ENCODE measurements at regions not wholly inside any gene's neighbourhood (a gene's known extent, or its start where the extent isn't known, plus 50 kb on each side); places are given as distances from the start of the nearest gene placed in this dataset.

DNA sequence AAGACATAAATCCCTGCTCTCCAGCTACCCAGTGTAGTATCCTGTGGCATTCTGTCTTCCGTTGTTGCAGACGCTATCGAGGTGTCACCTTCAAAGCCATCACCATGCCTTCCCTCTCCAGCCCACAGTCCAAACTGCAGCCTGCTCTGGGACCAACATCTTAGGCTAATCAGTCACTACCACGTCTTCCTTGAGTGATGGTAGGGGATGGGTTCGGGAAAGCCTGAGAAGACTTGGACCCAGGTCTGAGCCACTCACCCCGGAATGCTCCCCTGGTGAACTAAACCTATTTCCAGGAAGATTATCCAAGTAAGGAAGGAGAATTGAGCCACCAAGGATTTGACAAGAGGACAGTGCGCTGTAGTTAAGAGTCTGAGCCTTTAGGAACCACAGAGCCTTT is 52.9 kb upstream of the IRX1 start:
- DNase-seq (ENCODE audit: extremely low read depth, low read depth): no peak

DNA sequence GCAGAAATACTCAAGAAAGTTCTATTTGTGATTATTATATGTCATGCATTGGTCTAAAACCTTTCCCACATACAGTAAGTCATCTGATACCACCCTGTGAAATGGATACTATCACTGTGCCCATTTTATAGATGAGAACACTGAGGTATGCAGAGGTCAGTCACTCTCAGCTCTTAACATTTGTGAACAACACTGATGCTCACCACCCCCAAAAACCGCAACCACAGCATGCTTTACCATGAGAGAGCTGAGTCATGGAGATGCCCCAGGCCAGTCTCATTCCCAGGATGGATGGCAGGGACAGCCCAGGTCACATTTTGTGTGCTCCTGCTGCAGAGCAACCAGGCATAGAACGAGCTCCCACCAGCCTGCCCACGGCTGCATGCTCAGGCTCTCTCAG is 53.5 kb upstream of the IRX1 start:
- DNase-seq (ENCODE audit: extremely low read depth, low read depth): no peak

DNA sequence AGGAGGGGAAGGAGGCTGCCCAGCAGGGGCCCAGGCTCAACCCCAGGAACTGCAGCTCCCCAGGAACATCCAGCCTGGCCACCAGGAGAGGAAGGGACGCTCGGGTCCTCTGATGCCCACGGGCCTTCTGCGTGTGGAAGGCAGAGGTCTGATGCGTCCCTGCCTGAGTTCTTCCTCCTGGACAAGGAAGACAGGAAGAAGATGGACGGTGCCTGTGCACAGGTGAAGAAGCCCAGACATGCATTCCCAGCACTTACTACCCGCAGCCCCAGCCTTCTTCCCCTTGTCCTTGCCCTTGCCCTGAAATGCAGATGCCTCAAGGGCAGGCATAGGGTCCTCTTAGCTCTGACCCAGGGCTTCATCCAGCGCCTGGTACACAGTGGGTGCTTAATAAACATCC is 56.7 kb upstream of the IRX1 start:
- no peak for DNase-seq (ENCODE audit: extremely low read depth, low read depth)

DNA sequence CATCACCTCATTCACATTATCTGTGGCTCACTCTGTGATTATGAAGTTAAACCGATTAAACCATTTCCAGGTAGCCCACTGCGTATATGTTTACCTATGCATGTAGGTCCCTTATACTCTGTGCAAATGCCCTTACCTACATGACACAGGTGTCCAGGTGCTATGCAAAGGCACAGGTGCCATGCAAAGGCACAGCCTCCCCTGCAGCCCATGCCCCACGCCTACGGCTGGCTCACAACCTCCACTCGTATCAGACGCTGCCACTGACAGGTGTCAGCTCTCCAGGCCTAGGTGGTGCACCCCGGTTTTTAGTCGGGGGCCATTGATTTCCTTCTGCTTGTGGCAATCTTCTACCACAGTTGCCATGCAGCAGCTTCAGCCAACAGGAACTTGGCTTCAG is 57.7 kb upstream of the IRX1 start:
- no peak for DNase-seq (ENCODE audit: extremely low read depth, low read depth)

DNA sequence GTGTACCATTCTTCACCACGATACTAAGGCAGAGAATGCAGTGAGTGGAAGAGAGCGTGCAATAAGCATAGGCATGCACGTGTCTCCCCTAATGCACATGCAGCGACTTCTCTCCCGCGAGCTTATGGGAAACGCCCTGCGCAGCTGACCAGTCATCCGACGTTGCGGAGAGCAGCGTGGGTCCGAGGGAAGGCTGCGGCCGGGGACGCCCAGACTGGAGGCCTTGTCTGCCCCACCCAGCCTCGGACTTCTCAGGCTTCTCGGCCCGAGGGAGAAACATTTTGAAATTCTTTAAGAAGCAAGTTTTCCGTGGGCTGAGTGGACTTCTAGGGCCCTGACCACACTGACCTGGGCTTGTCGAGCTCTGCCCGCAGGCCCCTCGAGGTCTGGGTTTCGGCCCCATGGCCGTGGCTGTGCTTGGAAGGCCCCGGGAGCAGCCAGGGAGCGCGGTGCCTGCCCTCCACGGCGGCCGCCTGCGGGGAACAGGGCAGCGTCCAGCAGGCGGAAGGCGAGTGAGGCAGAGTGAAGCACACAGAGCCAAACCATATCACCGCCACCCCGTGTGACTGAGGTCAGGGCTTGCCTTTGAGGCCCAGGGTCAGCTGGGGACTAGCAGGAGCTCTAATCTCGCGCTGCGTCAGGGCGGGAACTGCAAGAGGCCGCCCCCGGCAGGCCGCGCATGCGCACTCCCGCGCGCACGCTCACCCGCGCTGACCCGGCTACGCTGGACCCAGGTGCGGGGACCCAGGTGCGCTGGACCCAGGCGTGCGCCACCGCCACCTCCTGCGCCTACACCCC is 60.0 kb upstream of the IRX1 start:
- no peak for DNase-seq (ENCODE audit: extremely low read depth, low read depth)

DNA sequence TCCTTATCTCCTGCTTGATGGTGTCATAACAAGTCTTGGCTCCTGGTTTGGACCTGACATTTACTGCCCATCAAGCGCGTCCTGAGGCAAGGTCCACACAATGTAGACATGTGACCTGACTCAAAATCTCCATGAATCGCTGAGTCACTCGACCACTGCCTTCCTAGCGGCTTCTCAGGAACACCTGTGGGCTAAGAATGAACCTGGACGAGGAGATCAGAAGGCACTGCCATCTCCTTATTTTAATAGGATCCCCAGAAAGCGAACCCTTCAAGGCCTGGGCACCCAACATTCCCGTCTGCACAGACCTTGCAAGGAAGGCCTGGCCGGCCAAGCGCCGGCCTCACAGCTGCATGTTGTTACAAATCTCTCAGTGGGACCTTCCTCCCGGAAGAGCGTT is 60.6 kb upstream of the IRX1 start:
- DNase-seq (ENCODE audit: extremely low read depth, low read depth): no peak

DNA sequence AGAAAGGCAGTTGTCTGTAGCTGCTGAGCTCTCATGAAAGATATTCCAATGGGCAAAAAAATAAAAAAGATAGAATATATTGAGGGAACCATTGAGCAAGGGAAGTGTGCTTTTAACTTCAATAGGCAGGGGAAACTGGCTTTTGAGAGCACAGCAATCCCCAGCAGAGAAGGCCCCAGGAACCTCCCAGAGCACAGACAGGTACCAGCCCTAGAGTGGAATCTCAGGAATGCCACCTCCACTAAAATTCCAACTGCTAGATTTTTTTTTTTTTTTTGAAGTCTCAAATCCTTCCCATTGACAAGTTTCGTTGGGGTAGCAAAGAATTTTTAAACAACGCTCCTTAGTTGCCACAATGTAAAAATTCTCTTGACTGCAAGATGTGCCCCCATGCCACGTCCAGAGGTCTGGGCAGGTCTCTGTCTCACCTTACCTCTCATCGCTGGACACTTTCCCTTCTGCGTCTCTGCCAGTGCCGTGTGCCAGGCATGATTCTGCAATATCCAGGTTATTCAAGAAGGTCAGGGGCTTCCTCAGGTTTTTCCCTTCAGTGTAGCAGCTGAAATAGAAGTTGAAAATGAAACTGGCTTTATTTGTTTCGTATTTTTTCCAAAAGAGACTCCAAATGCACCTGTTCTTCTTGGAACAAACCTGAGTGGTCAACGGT is 64.2 kb upstream of the IRX1 start:
- DNase-seq (ENCODE audit: extremely low read depth, low read depth): no peak

DNA sequence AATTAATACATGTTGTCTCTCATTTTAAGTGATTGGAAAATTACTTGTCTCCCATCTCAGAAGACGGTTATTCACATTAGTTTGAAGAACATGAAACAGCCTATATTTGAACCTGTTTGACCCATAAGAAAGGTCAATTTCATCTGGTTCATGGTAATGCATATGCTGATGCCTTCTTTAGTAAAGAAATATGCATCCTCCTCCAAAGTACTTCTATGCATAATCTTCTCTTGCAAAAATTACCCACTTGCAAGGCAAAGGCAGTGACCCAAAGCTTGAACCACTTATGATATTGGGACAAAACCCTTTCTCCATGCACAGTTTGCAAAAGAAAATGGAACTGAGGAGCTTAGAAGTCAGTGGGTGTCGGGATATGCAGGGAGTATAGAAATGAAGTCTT is 65.4 kb upstream of the IRX1 start:
- no peak for DNase-seq (ENCODE audit: extremely low read depth, low read depth)

DNA sequence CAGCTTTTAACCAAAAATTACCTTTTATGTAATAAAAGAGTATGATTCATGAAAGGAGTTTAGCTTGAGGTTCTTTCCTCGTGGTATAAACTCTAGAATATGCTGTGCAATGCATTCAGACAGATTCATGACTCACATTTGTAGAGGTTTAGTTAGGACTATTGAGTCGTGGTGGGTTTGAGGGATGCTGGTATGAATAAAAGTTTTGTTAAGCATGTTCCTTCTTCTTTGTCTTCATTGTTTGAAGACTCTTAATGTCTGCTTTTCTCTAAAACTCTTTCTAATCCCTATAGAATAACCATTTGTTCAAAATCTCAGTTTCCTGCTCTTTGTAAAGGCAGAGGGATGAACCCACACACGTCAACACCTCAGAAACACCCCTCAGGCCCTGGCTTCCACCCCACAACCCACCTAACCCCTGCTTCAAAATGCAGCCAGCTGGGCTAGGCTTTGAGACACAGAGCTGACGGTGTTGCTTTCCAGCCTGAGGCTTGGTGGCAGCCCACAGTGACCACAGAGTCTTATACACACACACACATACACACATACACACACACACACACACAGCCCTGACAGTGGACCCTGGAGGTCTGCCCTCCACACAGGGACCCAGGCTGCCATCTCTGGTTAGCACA is 69.0 kb upstream of the IRX1 start:
- no peak for DNase-seq (ENCODE audit: extremely low read depth, low read depth)

DNA sequence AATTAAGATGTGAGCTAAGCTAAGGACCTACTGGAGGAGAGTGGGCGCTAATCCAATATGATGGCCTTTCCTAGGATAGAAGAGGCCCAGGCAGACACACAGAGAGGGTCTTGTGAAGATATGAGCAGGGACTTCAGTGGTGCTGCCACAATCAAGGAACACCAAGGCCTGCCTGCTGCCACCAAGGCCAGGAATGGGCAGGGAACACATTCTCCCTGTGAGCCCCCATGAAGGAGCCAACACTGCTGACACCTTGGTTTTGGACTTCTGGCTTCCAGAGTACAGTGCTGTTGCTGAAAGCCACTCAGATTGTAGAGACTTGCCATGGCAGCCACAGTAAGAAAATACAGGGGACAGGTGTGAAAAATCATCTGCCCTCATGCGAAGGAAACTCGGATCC is 73.1 kb upstream of the IRX1 start:
- DNase-seq (ENCODE audit: extremely low read depth, low read depth): no peak

DNA sequence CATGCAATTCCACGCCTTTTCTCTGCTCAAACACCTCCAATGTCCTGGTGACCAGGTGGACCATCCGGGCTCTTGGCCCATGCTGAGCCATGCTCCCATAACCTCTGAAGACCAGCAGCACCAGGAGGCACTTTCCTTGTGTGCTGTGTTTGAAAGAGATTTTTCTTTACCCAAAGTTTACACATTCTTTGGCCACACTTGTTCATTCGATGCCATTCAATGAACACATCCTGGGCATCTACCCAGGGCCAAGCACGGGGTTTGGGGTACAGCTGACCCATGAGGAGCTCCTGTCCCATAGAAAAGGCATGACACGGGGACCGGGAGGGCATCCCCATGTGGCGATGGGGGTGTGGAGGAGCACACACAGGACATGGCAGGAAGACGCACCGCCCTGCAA is 77.1 kb upstream of the IRX1 start:
- DNase-seq (ENCODE audit: extremely low read depth, low read depth): no peak

DNA sequence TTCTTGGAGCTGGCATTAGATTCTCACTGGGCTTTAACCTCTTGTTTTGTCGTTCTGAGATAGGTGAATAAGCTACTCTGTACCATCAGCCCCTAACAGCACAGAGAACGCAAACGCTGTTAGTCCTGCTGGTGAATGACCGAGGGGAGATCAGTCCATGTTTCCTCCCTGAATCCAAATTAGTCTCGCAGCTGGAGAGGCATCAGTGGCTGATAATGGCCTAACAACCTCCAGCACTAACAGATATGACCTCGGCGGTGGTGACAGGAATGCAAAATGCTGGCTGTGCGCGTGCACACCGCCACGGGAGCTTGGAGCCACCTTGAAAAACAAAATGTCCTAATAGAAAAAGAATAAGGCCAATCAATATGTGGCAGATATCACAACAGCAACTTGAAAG is 77.6 kb upstream of the IRX1 start:
- DNase-seq (ENCODE audit: extremely low read depth, low read depth): no peak

DNA sequence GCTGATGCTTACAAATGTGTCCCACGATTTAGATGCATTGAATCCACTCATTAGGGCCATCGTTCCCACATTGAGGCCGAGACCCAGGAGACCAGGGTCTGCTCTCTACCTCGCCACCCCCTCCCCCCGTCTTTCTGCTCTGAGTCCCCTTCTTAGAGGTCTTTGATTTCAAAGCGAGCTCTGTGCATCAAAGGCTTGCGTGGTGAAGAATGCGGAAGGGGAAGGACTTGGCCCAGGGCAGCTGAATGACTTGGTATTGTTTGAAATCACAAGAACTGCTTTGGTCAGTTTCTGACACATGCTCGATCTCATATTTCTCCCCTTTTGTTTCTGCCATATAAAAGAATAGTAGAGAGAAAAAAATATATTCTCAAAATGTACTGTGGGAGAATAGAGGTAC is 78.3 kb upstream of the IRX1 start:
- no peak for DNase-seq (ENCODE audit: extremely low read depth, low read depth)

DNA sequence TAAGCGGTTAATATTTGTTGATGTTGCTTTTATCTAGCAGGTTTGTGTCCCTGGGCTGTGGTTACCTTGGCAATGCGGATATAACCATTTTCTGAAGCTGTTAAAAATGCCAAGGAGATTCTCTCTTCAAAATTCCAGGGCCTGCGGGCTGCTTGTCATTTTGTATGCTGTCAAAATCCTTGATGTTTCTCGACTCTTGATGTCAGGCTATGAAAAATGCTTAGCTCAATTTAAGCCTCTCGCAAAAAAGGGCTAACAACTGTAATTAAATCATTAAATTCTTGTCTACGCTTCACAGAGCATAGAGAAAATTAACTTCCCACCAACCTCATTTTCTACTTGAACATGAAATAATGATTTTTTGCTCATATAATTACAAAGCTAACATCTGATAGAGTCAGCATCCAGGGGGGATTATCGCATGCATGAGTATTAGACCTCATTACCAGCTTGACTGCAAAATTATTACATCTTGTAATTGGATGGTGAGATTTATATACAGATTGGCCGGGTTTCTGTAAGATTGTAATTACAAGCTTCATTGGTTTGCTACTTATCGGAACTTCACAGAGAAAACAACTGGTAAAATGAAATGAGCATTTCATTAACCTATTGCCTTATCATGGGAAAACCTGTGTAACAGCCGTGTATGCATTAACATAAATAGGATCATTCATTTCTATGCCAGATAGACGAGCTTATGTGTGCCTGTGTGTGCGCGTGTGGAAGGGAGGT is 83.1 kb upstream of the IRX1 start:
- DNase-seq (ENCODE audit: extremely low read depth, low read depth): no peak

DNA sequence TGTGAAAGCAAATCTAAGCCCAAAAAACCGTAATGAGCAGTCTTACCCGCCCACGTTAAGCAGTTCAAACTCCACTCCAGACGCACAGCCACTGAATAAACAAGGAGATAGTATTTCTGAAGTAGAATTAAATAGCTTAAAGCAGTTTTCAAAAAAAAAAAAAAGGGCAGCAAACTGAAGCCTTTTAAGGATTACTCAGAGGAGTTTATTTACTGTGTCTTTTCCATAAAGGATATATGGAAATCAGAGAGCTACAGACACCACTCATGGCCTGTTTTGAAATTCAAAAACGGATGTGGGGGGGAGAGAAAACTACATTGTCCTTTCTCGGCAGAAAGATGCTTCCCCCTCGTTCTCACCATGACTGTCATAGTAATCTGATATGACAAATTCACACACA is 83.7 kb upstream of the IRX1 start:
- DNase-seq (ENCODE audit: extremely low read depth, low read depth): no peak

DNA sequence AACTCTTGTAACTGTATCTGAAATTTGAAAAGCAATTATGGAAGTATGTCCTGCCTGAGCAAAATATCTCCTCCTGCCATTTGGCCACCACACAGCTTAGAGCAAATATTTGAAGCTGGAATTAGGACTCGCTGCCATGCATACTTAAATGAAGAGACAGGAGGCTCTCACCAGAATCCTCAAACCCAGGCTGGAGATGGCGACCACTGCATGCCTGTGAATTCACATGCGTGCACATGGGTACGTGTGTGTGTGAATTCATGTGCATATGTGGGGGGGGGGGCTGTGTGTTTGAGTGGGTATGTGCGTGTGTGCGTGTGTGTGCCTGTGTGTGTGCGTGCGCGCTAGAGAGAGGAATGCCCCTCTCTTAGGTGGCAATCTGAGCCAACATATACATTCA is 84.1 kb upstream of the IRX1 start:
- no peak for DNase-seq (ENCODE audit: extremely low read depth, low read depth)

DNA sequence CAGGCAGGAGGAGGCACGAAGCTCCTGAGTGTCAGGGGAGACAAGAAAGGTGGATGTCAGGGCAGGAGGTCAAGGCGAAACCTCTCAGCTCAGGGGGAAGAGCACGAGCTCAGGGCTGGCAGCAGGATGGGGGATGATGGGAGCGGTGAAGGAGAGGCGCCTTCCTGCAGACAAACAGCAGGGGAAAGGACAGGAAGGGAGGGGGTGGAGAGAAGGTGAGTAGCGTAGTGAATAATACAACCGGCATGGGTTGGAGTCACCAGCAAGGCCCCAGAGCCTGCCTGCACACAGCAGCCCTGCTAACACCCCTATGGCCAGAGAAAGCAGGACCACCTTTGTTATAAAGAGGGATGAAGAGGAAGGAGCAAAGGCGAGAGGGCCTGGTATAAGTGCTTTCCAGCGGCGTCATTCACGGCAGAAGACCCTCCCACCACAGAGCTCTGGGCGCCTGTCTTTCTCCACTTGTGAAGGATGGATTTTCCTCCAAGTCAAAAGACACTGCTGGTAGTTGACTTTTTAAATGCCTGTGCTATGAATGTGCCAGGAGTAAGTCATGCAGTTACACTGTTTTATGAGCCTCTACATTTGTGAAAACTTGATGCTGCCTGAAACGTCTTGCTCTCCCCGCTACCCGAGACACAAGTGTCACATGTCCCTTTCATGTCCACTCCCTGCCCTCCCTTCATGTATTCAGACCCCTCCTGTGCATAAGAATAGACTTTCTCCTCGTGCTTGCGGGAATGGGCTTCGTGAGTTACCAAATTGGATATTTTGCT is 84.8 kb upstream of the IRX1 start:
- no peak for DNase-seq (ENCODE audit: extremely low read depth, low read depth)

DNA sequence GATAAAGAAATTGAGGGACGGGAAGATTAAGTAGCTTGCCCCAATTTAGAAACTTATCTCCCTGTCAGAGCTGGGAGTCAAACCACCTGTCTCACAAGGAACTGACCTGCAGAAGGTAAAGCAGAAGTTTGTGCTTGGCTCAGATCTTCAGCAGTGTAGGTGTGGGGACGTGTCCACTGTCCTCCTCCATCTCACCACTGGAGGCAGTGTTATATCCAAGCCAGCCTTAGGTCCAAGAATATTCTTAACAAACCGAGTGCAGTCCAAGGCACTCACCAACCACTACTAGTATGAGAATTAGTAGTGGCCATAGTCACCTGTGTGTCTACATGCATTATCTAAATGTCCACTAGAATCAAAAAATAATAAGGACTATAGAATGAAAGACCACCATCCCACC is 86.3 kb upstream of the IRX1 start:
- no peak for DNase-seq (ENCODE audit: extremely low read depth, low read depth)

DNA sequence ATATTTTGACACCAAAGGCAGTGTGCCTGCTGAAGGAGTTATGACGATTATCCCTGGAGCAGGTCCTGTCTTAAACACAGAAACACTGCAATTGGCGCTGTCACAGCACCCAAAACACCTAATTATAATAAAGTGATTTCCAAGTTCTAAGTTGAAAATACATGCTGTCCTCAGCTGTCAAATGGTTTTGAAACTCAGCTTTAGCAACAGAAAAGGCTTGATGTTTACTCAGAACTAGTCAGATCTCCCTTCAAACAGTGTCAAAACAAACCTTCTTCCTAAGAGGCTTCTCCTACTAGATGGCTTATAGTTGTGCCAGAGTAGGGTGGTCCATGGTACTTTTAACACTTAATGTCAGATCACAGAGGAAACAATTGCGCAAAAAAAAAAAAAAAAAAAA is 87.2 kb upstream of the IRX1 start:
- DNase-seq (ENCODE audit: extremely low read depth, low read depth): no peak

DNA sequence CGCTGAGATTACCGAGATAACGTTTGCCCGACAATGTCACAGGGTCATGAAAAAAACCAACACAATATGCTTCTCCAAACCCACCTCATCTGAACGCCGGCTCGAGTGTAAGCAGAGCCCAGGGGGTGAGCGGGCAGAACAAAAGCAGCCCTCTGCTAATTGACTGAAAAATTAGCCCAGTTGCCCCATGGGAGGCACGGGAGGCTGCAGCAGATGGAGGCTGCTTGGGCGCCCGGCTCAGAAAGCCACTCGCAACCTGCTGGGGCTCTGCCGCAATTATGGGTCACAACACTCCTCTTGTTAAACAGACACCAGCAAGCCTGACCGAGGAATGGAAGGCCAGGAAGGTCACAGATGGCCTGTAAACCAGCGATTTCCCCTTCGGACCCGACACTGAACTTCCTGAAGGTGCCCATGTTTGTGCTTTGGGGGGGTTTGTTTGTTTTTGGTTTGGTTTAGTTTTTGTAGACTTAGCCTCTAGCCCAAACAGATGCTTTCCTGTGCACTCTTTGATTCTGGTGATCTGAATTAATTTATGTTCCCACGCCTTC is 104.6 kb upstream of the IRX1 start:
- no peak for DNase-seq (ENCODE audit: extremely low read depth, low read depth)

Data from NCI-H460 (cell line).